ENCODE measurements at regions not wholly inside any gene's neighbourhood (a gene's known extent, or its start where the extent isn't known, plus 50 kb on each side); places are given as distances from the start of the nearest gene placed in this dataset.

DNA sequence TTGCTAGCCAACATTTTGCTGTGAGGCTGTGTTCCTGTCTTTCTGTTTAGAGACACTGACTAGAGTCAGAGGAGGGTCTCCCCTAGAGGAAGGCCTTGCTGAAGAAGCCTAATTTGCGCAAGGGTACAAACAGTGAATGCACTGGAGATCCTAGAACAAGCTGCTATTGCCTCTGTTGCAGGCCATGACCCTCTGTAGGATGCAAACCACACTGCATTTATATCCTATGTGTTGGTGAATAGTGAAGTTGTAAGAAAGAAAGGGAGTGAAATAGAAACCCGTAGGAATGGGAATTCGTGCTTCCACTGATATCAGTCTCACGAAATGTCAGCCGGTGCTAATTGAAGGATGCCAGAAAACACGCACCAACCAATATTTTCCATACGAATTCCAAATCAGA is 88.2 kb downstream of the GJA1 start (continued):
- TF ChIP-seq, protein P1, sequence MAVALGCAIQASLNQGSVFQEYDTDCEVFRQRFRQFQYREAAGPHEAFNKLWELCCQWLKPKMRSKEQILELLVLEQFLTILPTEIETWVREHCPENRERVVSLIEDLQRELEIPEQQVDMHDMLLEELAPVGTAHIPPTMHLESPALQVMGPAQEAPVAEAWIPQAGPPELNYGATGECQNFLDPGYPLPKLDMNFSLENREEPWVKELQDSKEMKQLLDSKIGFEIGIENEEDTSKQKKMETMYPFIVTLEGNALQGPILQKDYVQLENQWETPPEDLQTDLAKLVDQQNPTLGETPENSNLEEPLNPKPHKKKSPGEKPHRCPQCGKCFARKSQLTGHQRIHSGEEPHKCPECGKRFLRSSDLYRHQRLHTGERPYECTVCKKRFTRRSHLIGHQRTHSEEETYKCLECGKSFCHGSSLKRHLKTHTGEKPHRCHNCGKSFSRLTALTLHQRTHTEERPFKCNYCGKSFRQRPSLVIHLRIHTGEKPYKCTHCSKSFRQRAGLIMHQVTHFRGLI (tag by site-specific recombination; IDR thresholded peaks at IDR 0.05) = no peak
- TF ChIP-seq ZNF239 (tag by site-specific recombination; IDR thresholded peaks at IDR 0.05) (no peak), ZNF776 (tag by site-specific recombination; IDR thresholded peaks at IDR 0.05; ENCODE audit: borderline replicate concordance) (no peak)
- TF ChIP-seq, protein P2, sequence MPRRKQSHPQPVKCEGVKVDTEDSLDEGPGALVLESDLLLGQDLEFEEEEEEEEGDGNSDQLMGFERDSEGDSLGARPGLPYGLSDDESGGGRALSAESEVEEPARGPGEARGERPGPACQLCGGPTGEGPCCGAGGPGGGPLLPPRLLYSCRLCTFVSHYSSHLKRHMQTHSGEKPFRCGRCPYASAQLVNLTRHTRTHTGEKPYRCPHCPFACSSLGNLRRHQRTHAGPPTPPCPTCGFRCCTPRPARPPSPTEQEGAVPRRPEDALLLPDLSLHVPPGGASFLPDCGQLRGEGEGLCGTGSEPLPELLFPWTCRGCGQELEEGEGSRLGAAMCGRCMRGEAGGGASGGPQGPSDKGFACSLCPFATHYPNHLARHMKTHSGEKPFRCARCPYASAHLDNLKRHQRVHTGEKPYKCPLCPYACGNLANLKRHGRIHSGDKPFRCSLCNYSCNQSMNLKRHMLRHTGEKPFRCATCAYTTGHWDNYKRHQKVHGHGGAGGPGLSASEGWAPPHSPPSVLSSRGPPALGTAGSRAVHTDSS (tag by site-specific recombination; IDR thresholded peaks at IDR 0.05) = no peak

DNA sequence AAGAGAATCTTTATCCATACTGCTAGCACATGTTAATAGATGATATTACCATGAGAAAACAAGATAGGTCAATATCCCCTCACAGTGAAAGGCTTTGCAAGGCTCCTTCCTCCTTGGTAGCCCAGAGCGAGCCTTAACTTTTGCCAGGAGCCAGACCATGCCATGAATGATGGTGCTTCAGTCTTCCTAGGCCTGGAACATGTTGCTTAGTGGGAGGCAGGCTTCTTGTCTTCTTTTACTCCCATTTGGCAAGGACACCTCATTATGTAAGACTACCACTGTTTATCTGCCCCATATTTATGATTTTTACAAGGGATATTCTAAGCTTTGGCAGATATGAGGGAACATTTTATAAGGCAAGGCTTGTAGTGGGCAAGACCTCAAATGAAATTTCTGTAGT is 90.8 kb downstream of the GJA1 start:
- Histone ChIP-seq H3K9me3 (ENCODE audit: control insufficient read depth, insufficient read depth, low read depth, low read length) (no peaks in the 10 kb centered on the region), H3K36me3 (ENCODE audit: control insufficient read depth in 2 of 2, insufficient read depth in 1 of 2, low read length in 2 of 2) (no peaks in the 10 kb centered on the region), H3K27ac (ENCODE audit: extremely low read depth, low read depth, low read length) (no peak overlapping the region), H3K4me3 (ENCODE audit: low read depth, low read length) (no peak overlapping the region), H3K4me1 (ENCODE audit: control insufficient read depth, insufficient read depth, low read length) (no peaks in the 10 kb centered on the region; the same call in 1 of the 2 replicates)
- ChIA-PET CTCF (no interaction called here), POLR2A (no interaction called here)
- TF ChIP-seq ZSCAN16 (tag by site-specific recombination; IDR thresholded peaks at IDR 0.05) (no peak), ZNF623 (tag by site-specific recombination; IDR thresholded peaks at IDR 0.05) (no peak), EGR2 (tag by site-specific recombination; IDR thresholded peaks at IDR 0.05; ENCODE audit: low read depth) (no peak), ZNF561 (tag by site-specific recombination; IDR thresholded peaks at IDR 0.05; ENCODE audit: borderline replicate concordance) (no peak), ZFP37 (tag by site-specific recombination; IDR thresholded peaks at IDR 0.05) (no peak), ZNF843 (tag by site-specific recombination; IDR thresholded peaks at IDR 0.05) (no peak), ZNF785 (tag by site-specific recombination; IDR thresholded peaks at IDR 0.05) (no peak), ZNF394 (tag by site-specific recombination; IDR thresholded peaks at IDR 0.05; ENCODE audit: borderline replicate concordance) (no peak), SALL2 (tag by site-specific recombination; IDR thresholded peaks at IDR 0.05; ENCODE audit: borderline replicate concordance) (no peak)
- TF ChIP-seq, protein P3, sequence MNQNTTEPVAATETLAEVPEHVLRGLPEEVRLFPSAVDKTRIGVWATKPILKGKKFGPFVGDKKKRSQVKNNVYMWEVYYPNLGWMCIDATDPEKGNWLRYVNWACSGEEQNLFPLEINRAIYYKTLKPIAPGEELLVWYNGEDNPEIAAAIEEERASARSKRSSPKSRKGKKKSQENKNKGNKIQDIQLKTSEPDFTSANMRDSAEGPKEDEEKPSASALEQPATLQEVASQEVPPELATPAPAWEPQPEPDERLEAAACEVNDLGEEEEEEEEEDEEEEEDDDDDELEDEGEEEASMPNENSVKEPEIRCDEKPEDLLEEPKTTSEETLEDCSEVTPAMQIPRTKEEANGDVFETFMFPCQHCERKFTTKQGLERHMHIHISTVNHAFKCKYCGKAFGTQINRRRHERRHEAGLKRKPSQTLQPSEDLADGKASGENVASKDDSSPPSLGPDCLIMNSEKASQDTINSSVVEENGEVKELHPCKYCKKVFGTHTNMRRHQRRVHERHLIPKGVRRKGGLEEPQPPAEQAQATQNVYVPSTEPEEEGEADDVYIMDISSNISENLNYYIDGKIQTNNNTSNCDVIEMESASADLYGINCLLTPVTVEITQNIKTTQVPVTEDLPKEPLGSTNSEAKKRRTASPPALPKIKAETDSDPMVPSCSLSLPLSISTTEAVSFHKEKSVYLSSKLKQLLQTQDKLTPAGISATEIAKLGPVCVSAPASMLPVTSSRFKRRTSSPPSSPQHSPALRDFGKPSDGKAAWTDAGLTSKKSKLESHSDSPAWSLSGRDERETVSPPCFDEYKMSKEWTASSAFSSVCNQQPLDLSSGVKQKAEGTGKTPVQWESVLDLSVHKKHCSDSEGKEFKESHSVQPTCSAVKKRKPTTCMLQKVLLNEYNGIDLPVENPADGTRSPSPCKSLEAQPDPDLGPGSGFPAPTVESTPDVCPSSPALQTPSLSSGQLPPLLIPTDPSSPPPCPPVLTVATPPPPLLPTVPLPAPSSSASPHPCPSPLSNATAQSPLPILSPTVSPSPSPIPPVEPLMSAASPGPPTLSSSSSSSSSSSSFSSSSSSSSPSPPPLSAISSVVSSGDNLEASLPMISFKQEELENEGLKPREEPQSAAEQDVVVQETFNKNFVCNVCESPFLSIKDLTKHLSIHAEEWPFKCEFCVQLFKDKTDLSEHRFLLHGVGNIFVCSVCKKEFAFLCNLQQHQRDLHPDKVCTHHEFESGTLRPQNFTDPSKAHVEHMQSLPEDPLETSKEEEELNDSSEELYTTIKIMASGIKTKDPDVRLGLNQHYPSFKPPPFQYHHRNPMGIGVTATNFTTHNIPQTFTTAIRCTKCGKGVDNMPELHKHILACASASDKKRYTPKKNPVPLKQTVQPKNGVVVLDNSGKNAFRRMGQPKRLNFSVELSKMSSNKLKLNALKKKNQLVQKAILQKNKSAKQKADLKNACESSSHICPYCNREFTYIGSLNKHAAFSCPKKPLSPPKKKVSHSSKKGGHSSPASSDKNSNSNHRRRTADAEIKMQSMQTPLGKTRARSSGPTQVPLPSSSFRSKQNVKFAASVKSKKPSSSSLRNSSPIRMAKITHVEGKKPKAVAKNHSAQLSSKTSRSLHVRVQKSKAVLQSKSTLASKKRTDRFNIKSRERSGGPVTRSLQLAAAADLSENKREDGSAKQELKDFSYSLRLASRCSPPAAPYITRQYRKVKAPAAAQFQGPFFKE (tag by site-specific recombination; IDR thresholded peaks at IDR 0.05; ENCODE audit: borderline replicate concordance) = no peak
- TF ChIP-seq, protein P4, sequence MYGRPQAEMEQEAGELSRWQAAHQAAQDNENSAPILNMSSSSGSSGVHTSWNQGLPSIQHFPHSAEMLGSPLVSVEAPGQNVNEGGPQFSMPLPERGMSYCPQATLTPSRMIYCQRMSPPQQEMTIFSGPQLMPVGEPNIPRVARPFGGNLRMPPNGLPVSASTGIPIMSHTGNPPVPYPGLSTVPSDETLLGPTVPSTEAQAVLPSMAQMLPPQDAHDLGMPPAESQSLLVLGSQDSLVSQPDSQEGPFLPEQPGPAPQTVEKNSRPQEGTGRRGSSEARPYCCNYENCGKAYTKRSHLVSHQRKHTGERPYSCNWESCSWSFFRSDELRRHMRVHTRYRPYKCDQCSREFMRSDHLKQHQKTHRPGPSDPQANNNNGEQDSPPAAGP (tag by site-specific recombination; IDR thresholded peaks at IDR 0.05) = no peak
- TF ChIP-seq, protein P5, sequence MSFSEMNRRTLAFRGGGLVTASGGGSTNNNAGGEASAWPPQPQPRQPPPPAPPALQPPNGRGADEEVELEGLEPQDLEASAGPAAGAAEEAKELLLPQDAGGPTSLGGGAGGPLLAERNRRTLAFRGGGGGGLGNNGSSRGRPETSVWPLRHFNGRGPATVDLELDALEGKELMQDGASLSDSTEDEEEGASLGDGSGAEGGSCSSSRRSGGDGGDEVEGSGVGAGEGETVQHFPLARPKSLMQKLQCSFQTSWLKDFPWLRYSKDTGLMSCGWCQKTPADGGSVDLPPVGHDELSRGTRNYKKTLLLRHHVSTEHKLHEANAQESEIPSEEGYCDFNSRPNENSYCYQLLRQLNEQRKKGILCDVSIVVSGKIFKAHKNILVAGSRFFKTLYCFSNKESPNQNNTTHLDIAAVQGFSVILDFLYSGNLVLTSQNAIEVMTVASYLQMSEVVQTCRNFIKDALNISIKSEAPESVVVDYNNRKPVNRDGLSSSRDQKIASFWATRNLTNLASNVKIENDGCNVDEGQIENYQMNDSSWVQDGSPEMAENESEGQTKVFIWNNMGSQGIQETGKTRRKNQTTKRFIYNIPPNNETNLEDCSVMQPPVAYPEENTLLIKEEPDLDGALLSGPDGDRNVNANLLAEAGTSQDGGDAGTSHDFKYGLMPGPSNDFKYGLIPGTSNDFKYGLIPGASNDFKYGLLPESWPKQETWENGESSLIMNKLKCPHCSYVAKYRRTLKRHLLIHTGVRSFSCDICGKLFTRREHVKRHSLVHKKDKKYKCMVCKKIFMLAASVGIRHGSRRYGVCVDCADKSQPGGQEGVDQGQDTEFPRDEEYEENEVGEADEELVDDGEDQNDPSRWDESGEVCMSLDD (tag by site-specific recombination; IDR thresholded peaks at IDR 0.05) = no peak
- TF ChIP-seq, protein P6, sequence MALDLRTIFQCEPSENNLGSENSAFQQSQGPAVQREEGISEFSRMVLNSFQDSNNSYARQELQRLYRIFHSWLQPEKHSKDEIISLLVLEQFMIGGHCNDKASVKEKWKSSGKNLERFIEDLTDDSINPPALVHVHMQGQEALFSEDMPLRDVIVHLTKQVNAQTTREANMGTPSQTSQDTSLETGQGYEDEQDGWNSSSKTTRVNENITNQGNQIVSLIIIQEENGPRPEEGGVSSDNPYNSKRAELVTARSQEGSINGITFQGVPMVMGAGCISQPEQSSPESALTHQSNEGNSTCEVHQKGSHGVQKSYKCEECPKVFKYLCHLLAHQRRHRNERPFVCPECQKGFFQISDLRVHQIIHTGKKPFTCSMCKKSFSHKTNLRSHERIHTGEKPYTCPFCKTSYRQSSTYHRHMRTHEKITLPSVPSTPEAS (tag by site-specific recombination; IDR thresholded peaks at IDR 0.05) = no peak
